ENCODE measurements at regions not wholly inside any gene's neighbourhood (a gene's known extent, or its start where the extent isn't known, plus 50 kb on each side); places are given as distances from the start of the nearest gene placed in this dataset.

DNA sequence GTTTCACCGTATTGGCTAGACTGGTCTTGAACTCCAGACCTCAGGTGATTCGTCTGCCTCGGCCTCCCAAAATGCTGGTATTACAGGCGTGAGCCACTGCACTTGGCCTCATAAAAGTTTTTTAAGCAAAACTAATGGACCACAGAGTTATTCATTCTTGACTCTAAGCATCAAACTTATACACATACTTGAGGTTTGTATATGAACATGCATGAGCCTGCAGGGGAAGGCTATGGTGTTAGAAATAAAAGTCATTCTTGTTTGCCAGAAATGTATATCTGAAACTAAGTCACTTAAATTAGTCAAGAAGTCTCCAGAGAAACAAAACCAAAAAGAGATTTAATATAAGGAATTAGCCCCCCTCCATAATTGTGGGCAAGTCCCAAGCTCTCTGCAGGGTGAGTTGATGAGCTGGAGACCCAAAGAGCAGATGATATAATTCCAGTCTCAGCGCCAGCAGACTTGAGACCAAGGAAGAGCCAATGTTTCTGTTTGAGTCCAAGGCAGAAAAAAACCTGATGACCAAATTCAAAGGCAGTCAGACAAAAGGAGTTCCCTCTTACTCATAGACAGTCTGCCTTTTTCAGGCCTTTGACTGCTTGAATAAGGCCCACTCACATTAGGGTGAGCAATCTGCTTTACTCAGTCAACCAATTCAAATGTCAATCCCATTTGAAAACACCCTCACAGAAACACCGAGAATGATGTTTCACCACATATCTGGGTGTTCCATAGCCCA is 69.0 kb upstream of the DSG1 start:
- DNase-seq = peak; percentile 96

- no peak for DNase-seq
Measured at GRCh38 chr18:31250902-31251301, 67.1 kb upstream of the DSG1 start.

DNA sequence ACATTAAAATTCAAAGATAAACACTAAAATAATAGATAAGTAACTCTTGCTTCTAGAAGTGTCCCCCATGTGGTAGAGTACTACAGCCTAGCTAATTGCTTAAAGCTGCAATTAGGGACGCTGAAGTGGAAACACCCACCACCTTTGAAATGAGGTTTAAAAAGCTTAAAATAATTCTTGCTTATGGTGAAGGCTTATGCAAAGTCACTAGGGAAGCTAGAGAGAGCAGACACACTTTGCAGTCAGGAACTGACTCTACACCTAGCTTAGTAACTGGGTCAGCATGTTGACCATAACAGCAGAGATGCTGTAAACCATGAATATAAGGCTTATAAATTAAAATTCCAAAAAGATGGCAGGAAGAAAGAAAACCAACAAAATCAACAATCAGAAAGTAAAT is 65.4 kb upstream of the DSG1 start:
- no peak for DNase-seq

GRCh38 chr18:31255953-31256352 is 62.0 kb upstream of the DSG1 start:
- no peak for DNase-seq

GRCh38 chr18:31258789-31259188 is 59.2 kb upstream of the DSG1 start:
- no peak for DNase-seq

- DNase-seq = peak; percentile 81
Measured at GRCh38 chr18:31261792-31262582, 56.0 kb upstream of the DSG1 start.

- DNase-seq = peak; percentile 20
Measured at GRCh38 chr18:31267823-31268481, 50.0 kb upstream of the DSG1 start.
